COLO668 (cell line): ENCODE measurements at regions not wholly inside any gene's neighbourhood (a gene's known extent, or its start where the extent isn't known, plus 50 kb on each side); places are given as distances from the start of the nearest gene placed in this dataset.

ENCODE experiments used
- DNase-seq: peaks from one replicate; lab custom pipeline; 2025; ENCODE audit not compliant: unreplicated experiment; lab: John Stamatoyannopoulos, UW

- DNase-seq, result no peak
Observed at GRCh38 chr21:27079636-27080240, 112.8 kb upstream of the ADAMTS5 start.

GRCh38 chr21:27078915-27079314 is 112.0 kb upstream of the ADAMTS5 start:
- DNase-seq, result peak; percentile 12

- no peak for DNase-seq
Observed at GRCh38 chr21:27077501-27077900, 110.6 kb upstream of the ADAMTS5 start.

GRCh38 chr21:27076025-27076424 is 109.1 kb upstream of the ADAMTS5 start:
- no peak for DNase-seq

- no peak for DNase-seq
Observed at GRCh38 chr21:27070861-27071670, 104.2 kb upstream of the ADAMTS5 start.

GRCh38 chr21:27068811-27069210 is 101.9 kb upstream of the ADAMTS5 start:
- no peak for DNase-seq

- no peak for DNase-seq
Observed at GRCh38 chr21:27067226-27067625, 100.3 kb upstream of the ADAMTS5 start.

- DNase-seq, result no peak
Observed at GRCh38 chr21:27062443-27062842, 95.6 kb upstream of the ADAMTS5 start.

- DNase-seq, result no peak
Observed at GRCh38 chr21:27061770-27062169, 94.9 kb upstream of the ADAMTS5 start.

- no peak for DNase-seq
Observed at GRCh38 chr21:27060190-27060589, 93.3 kb upstream of the ADAMTS5 start.

- no peak for DNase-seq
Observed at GRCh38 chr21:27058673-27059605, 92.1 kb upstream of the ADAMTS5 start.

- DNase-seq, result no peak
Observed at GRCh38 chr21:27057997-27058396, 91.1 kb upstream of the ADAMTS5 start.

- DNase-seq, result no peak
Observed at GRCh38 chr21:27047658-27048314, 80.9 kb upstream of the ADAMTS5 start.

GRCh38 chr21:27047283-27047657 is 80.4 kb upstream of the ADAMTS5 start:
- no peak for DNase-seq

- no peak for DNase-seq
Observed at GRCh38 chr21:27045281-27045985, 78.5 kb upstream of the ADAMTS5 start.

- DNase-seq, result no peak
Observed at GRCh38 chr21:27043377-27043776, 76.5 kb upstream of the ADAMTS5 start.

GRCh38 chr21:27040738-27041469 is 74.0 kb upstream of the ADAMTS5 start:
- DNase-seq, result no peak

GRCh38 chr21:27036736-27037301 is 69.9 kb upstream of the ADAMTS5 start:
- no peak for DNase-seq

- DNase-seq, result no peak
Observed at GRCh38 chr21:27035791-27036190, 68.9 kb upstream of the ADAMTS5 start.
